ENCODE measurements at regions not wholly inside any gene's neighbourhood (a gene's known extent, or its start where the extent isn't known, plus 50 kb on each side); places are given as distances from the start of the nearest gene placed in this dataset.

GRCh38 chr10:85531706-85532105 is 834.9 kb downstream of the GRID1 start:
- TF ChIP-seq CTCF (IDR thresholded peaks at IDR 0.05): no peak
- TF ChIP-seq POLR2AphosphoS5 (IDR thresholded peaks at IDR 0.05): no peak
- TF ChIP-seq EP300 (IDR thresholded peaks at IDR 0.05): no peak
- no peak for TF ChIP-seq POLR2A (IDR thresholded peaks at IDR 0.05)
